Stimulated activated CD8-positive, alpha-beta memory T cell treated with anti-CD3 and anti-CD28 coated beads, Interleukin-7, amount 100 ng/mL, for 4 hours (primary cell): ENCODE measurements at regions not wholly inside any gene's neighbourhood (a gene's known extent, or its start where the extent isn't known, plus 50 kb on each side); places are given as distances from the start of the nearest gene placed in this dataset.
"Not testable (repeated sequence)": the region's sequence is repeated elsewhere in the genome, so short reads cannot be mapped to it uniquely, and the experiment has no call there.

ENCODE experiments used
- DNase-seq, 2 donors: peaks; one replicate each; pipeline ENCODE4 v3.0.0-alpha.2; 2020; ENCODE audit warnings: low read depth in 2 of 2

DNA sequence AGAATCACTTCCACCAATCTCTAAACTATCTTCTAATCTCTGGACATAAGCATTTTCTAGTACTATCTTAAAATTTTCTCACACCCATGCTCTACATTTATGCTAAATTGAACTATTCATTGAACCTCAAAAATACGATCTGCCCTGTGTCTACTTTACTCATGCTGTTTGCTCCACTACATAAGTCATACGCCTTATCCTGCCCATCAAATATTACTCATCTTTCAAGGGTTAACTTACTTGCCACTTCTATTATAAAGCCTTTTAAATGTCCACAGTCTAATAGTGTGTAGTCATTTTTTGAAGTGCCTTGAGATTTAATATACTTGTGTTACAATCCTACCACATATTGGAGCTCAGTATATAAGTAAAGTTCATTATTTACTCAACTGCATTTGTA, 727.7 kb upstream of the SLIT2 start:
- DNase-seq: no peak

GRCh38 chr4:19522966-19523365, 728.7 kb upstream of the SLIT2 start:
- no peak for DNase-seq

DNA sequence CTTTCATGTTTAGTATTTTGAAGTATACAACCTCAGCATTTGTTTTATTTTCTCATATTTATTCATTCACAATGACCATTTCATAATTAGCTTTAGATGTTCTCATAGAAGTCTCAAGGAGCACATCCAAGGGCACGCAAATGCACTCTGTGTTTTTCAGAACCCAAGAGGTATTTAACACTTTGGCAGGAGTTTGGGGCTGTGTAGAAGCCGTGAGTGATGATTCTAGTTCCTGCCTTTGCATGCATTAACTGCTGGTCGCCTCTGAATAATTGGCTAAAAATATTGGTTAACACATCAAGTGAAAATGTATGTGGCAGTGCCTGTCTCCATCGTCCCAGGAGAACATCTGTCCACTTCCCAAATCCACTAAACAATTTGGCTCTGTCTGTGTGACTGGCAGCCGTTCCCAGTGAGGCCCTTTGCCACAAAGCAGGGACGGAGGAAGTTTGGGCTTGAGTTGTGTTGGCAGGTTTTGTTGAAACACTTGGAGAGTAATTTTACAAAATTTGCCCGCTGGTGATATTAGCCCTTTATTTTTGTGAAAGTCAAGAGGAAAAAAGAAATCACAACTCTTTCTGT, 730.7 kb upstream of the SLIT2 start:
- DNase-seq: no peak

DNA sequence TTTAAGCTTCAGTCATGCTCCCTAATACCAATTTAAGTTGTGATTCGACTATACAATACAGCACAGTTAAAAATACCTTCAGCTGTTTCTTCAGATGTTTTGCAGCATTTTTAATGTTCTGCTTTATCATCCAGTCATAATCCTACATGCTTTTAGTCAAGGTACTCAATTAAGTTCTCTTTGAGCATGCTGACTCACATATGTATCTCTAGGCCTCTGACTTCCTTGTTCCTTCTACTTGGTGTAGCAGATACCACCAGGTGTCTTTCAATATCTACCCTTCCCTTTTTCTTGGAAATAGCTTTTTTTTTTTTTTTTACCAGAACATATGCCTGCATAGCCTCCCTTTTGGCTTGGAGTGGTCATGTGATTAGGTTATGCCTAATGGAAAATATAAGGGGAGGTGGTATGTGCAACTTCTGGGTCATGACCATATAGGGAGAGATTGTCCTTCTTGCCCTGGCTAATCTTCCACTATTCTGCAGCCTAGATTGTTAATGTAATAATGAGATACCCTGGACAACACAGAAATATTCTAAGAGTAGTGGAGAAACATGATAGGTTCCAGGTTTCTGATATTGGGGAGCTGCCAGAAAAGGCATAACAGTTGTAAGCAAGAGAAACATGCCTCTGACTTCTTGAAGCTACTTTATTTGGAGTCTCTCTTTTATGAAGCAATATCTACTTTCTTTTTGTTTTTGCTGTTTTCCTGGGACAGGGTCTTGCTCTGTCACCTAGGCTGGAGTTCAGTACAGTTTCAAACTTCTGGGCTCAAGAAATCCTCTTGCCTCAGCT, 737.2 kb upstream of the SLIT2 start:
- no peak for DNase-seq

GRCh38 chr4:19512086-19512485, 739.6 kb upstream of the SLIT2 start:
- DNase-seq: no peak

DNA sequence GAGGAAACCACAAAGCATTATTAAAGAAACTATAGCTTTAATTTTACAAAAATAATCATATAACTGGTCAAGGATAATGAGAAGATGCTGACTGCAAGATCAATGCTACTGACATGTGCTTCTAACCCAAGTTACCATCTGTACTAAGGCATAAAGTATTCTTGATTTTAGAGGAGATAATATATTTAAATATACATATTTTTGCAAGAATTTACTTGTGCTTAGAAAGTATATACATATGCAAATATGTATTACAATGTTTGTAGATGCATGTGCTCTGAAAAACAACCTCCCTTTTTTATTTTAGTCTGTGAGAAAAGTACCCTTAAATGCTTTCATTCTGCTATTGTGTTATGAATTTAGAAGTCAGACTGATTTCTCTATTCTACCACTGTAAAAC, 740.7 kb upstream of the SLIT2 start:
- DNase-seq: no peak

DNA sequence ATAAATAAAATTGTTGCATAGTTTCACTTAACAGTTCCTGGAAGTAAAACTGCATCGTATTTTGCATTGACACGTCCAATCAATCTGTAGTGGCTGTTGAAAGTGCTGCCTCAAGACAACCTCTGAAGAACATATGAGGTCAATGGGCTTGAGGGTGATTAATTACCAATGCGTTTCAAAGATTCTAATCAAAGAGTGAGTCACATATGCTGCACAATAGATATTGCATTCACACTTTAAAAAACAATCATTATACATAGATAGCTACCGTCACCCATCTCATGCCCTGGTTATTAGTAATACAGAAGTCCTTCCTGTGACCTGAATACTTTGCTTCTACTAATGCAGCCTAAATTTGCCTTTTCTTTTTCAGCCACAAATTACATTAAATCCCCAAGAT, 743.3 kb upstream of the SLIT2 start:
- DNase-seq: no peak

GRCh38 chr4:19497705-19498104, 754.0 kb upstream of the SLIT2 start:
- no peak for DNase-seq

DNA sequence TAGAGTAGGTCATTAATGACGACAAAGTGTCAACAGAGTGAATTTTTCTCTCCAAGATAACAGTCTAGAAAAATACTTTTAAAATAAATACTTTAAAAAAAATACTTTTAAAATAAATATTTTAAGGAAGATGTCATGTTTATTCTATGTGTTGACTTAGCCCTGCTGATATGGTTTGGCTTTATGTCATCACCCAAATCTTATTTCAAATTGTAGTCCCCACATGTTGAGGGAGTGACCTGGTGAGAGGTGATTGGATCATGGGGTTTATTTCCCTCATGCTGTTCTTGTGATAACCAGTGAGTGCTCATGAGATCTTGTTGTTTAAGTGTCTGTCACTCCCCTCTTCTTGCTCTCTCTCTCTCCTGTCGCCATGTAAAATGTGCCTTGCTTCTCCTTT, 754.9 kb upstream of the SLIT2 start:
- no peak for DNase-seq

GRCh38 chr4:19494961-19495360, 756.7 kb upstream of the SLIT2 start:
- no peak for DNase-seq

GRCh38 chr4:19492606-19493005, 759.1 kb upstream of the SLIT2 start:
- DNase-seq: no peak

GRCh38 chr4:19486400-19486799, 765.3 kb upstream of the SLIT2 start:
- DNase-seq: no peak

DNA sequence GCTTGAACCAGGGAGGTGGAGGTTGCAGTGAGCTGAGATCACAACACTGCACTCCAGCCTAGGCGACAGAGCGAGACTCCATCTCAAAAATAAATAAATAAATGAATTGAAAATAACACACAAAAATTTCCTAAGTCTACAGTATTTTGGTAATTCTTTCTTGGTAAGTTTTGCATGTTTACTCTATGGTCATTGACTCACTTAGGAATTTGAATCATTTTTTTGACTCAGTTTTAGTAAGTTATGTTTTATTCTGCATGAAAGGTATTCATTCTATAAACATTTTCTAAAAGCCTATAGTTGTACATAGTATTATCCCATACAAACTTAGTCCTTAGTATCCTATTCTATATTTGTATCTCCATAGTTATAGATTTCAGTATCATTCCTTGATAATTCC, 772.9 kb upstream of the SLIT2 start:
- DNase-seq: no peak

DNA sequence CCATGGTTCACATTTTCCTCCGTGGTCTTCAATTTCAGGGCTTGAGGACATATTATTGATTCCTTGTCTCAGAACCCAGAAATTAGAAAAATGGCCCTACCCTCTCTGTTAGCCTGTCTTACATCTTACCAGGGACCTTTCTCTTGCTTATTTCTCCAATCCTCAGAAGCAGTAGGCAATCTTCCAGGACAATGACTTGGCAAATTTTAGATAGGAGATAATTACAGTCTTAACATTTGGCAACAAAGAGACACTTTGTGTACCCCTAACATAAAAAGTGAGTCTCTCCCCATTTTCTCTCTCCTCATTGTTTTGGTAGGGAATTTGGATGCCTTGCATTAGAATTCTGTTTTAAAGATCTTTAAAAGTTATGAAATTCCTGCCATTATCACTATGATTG, 778.1 kb upstream of the SLIT2 start:
- no peak for DNase-seq

- no peak for DNase-seq
Measured at GRCh38 chr4:19472666-19473065, 779.0 kb upstream of the SLIT2 start.

GRCh38 chr4:19470001-19470400, 781.7 kb upstream of the SLIT2 start:
- not testable (repeated sequence) for DNase-seq

GRCh38 chr4:19462117-19462516, 789.6 kb upstream of the SLIT2 start:
- DNase-seq: no peak

GRCh38 chr4:19455850-19456602, 795.7 kb upstream of the SLIT2 start:
- DNase-seq: no peak

GRCh38 chr4:19455196-19455595, 796.5 kb upstream of the SLIT2 start:
- DNase-seq: no peak

GRCh38 chr4:19438233-19438632, 813.5 kb upstream of the SLIT2 start:
- DNase-seq: no peak

DNA sequence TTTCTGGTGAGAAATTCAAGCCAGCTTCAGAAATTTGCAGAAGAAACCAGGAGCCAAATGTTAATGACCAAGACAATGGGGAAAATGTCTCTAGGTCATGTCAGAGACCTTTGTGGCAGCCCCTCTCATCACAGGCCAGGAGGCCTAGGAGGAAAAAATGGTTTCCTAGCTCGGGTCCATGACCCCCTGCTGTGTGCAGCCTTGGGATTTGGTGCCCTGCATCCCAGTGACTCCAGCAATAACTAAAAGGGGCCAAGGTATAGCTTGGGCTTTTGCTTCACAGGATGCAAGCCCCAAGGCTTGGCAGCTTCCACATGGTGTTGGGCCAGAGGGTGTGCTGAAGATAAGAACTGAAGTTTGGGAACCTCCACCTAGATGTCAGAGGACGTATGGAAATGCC, 814.7 kb upstream of the SLIT2 start:
- no peak for DNase-seq

- DNase-seq: no peak
Measured at GRCh38 chr4:19429684-19430083, 822.0 kb upstream of the SLIT2 start.

DNA sequence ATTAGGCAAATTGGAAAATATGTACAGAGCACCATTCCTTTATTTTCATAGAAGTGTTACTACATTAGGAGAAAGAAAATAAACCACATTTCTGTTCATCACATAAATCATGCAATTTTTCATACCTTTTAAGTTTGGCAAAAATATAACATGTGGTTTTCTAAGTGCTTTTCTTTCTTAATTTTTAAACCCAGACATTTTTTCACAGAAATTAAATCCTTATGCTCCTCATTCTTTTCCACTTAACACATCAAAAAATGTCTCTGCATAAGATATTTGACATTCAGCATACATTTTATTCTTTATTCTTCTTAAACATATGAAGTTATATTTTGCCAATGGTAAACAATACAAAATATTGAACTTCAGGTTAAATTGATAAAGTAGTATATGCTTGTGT, 826.6 kb upstream of the SLIT2 start:
- no peak for DNase-seq
